Left ventricle myocardium superior (tissue), 1 donor: ENCODE measurements at regions not wholly inside any gene's neighbourhood (a gene's known extent, or its start where the extent isn't known, plus 50 kb on each side); places are given as distances from the start of the nearest gene placed in this dataset.

Source experiments
- ATAC-seq: fragments of 200-7000 bp; cut with Tn5 transposase; one replicate; pipeline ENCODE4 v1.9.1; 2020; ENCODE audit warnings: mild to moderate bottlenecking, moderate library complexity
- DNase-seq: peaks from one replicate; pipeline ENCODE4 v3.0.0-alpha.2; 2020
- intact Hi-C: fragments of 100-400 bp; cut with micrococcal nuclease; formaldehyde crosslinking; loops from one replicate; pipeline ENCODE4 v1.11.0; 2022
- donor health status: DM: no; HTN: yes; CAD: no; lungs with severe emphysema.

DNA sequence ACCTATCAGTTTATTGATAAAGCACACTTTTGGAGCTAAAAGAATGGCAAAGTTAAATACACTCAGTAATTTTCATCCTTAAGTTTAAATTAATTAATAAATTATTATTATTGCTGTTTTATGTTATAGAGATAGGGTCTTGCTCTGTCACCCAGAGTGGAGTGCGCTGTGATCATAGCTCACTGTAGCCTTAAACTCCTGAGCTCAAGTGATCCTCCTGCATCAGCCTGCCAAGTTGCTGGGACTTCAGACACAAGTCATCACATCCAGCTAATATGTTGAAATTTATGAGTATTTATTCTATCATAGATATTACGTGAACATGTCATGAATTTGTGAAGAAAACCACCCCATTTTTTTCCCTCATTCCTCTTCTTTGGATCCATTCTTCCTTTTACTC is 64.2 kb downstream of the GJA1 start:
- no peak for ATAC-seq
- intact Hi-C loops: no loop called here
- no peak for DNase-seq

DNA sequence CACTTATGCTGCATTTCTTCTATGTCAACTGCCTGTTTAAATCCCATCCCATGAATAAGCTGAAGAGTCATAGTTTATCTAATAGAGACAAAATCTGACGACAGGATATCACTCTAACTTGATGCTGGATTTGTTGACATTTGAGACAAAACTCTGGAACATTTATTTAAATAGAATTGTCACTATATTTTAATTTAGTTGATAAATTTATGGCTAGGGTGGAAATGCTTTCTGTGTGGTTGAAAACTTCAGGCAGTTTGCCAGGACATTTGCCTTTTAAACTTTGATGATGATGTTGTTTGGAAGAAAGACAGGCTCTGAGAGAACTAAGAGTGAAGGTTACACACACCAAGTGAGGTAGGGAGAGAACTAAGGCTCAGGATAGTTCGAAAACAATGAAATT is 68.1 kb downstream of the GJA1 start:
- intact Hi-C loops: no loop called here
- DNase-seq (no peak), ATAC-seq (no peak)

DNA sequence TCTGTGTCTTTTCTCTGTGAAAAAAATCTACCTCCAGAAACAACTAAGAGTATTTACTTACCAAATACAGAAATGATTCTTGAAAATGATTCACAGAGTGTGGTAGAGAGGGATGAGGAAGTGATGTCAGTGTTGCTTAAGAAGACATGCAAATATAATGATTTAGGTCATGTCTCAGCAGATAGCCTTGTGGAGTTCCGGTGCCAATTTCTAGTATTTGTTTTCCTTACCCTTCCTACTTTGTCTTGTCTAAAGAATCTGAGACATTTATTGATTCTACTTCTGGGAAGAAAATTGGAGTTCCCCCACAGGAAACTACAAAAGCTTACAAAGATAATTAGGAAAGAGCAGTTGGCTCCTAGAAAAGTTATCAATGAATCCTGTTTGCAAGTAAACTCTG is 68.8 kb downstream of the GJA1 start:
- ATAC-seq: no peak
- no peak for DNase-seq
- intact Hi-C loops: no loop called here

DNA sequence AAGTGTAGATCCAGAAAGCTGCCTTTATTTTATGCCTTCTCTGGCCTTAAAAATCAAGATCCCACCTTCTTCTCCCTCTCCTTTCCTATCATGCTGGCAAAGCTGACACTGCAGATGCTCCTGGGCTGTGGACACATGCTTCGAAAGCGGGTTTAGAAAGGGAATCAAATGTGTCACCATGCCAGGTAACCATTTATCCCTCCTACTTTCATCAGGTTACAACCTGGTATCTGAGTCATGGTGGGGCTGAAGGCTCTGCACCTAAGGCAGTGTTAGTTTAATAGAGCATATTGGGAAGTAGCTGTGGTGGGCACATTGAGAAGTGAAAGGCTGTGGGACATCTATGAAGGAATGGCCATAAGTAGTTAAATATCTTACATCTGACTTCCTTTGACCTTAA is 69.8 kb downstream of the GJA1 start:
- DNase-seq (no peak), ATAC-seq (no peak)
- intact Hi-C loops: no loop called here

DNA sequence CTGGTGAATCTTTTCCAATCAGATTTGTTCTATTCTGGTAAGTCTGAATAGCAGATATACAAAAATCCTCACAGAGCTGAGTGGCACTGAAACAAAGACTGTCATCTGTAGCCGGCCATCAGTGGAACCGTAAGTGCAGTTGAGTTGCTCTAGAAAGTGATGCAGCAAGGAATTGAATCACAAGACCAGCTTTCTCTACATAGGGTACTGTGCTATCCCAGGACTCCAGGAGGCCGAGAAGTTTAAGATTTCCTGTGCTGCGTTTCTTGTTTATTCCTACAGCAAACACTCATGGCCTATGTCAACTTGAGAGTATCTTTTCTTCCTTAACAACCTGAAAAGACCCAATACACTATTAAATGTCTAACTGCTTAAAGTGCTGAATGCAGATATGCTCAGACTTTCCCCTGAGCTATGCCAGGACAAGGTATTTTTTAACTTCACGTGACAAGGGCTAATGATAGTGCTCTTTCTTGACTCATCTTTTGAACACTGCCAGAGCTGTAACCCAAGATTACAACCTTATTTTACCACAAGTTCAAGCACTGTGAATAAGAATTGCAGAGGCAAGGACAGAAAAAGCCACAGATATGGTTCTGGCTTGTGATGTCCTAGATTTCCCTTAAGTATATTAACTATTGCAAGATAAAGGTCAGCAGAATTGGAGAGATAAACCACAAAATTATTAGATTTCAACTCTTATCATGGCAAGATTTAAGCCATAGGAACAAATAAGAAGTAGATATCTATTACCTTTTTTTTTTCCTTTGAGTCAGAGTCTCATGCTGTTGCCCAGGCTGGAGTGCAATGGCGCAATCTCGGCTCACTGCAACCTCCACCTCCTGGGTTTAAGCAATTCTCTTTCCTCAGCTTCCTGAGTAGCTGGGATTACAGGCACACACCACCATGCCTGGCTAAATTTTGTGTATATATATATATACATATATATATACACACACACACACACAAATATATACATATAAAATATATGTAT is 71.6 kb downstream of the GJA1 start:
- DNase-seq (no peak), ATAC-seq (peak; percentile 38)
- intact Hi-C loops: no loop called here

DNA sequence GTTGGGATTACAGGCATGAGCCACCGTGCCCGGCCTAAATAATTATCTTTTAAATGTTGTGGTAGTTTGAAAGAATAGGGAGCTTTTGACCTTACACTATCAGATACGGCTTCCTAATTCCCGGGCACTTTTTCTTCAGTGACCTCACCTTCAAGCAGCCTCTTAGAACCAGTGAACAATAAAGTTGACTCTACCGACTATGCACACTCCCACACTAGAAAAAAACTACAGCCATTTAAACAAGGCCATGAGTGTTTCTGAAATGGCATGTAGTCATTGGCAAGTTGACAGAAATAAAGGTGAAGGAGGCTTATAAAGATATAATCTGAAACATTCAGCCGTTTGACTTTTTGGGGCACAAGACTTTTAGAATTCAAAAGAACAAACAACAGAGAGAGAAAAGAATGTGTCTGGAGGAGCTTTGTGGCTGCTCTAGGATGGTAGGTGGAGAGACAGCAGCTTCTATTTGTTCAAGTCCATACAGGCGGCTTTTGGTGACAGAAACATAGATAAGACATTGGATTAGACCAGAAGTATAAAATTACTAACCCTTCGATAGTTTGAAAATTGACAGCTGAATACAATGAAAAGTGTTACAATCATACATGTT is 75.2 kb downstream of the GJA1 start:
- DNase-seq (no peak), ATAC-seq (no peak)
- intact Hi-C loops: no loop called here

DNA sequence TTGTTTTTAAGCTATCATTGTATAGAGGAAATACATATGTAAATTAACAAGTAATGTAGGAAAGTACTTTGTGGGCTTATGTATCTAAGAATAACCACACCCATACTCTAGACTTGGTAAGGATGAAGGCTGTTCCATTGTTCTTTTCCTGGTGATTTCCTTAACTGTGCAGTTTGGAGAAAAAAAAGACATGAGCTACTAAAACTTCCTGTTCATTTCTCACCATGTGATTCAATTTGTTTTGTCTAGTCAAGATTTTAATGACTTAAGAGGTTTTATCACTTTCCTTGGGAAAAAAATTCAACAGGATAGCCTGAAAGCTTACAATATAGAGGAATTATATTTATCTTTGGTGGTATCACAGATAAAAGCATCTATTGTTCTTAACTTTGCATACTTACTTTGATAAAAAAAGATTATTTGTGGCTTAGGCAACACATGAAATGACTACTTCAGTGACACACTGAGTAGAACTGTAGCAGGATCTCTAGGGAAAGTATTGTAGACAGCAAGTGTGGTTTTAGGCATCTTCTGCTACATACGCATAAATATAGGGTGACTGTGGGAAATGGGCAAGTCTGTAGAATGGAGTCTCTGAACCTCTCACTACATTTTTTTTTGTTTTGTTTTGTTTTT is 80.3 kb downstream of the GJA1 start:
- intact Hi-C loops: no loop called here
- ATAC-seq: no peak

DNA sequence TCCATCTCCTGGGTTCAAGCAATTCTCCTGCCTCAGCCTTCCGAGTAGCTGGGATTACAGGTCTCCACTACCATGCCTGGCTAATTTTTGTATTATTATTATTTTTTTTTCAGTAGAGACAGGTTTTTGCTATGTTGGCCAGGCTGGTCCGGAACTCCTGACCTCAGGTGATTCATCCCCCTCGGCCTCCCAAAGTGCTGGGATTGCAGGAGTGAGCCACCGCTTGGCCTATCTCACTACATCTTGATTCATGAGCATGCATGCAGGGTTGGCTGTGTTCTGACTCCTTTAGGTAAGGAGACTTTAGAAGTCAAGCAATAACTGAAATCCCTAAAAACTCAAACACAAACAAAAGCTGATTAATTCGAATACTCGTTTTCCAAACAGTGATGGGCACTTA is 80.9 kb downstream of the GJA1 start:
- DNase-seq (no peak), ATAC-seq (no peak)
- intact Hi-C loops: no loop called here

More for the DNA sequence above, 80.3 kb downstream of the GJA1 start:
- no peak for DNase-seq

DNA sequence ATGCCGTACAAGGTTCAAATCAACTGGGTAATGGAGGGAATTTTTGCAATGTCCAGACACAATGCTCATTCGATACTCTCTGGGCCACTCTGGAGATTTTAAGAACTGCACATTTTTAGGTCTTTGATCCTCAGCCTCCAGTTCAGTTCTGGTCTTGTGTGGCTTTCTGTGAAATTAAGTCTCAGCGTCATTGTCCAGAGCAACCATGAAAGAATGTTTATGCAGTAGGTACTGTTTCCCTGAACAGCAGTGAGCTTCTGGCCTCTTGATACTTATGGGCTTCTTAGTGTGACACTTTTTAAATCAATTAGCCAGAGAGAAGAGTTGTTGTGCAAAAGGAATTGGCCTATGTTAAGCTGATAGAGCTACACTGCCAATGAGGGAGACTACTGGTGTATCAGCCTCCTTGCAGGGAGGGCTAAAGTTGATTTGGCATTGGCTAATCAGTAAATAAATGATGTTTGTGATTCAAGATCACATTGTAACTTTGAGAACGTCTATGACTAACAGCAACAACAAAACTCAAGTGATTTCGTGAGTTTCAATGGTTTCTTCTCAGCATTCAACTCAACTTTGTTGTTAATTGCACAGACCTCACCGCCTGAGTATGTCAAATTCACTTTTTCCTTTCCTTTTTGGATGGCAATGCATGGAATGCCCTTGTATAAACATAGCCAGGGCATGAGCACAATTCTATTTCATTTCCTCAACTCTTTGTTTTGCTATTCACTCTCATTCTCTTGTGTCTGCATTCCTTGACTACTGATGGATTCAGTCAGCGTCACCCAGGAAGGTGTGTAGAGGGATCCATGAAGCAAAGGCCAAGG is 85.1 kb downstream of the GJA1 start:
- DNase-seq (no peak), ATAC-seq (no peak)
- intact Hi-C loops: no loop called here

DNA sequence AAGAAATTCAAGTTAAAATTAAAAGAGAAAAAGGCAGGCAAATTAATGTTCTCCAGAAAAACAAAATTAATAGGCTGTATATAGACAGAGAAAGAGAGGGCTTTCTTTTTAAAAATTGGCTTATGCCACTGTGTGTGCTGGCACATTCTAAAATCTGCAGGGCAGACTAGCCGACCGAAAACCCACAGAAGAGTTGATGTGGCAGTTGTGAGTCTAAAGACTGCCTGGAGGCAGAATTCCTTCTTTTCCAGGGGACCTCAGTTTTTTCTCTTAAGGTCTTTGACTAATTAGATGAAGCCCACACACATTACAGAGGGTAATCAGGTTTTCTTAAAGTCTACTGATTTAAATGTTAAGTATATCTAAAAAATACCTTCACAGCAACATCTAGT is 85.7 kb downstream of the GJA1 start:
- ATAC-seq: no peak
- intact Hi-C loops: no loop called here
- no peak for DNase-seq

DNA sequence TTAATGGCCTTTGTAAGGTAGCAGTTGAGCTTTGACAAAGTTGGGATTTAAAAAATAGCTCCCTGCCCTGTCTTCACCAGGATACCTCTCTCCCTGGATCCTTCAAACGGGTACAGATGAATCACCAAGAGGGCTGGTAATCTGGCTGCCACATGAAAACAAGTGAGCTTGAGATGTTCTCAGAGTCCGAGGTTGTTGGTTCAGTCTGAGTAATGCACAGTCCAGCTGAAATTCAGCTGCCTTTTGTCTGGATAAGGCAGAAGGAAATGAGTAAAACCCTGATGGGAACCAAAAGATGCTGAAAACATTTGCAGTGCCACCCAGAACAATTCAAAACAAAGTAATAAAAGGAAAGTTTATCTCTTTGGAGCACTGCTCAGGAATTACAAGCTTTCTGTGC is 86.8 kb downstream of the GJA1 start:
- ATAC-seq (peak; percentile 67), DNase-seq (no peak)
- intact Hi-C loops: no loop called here

DNA sequence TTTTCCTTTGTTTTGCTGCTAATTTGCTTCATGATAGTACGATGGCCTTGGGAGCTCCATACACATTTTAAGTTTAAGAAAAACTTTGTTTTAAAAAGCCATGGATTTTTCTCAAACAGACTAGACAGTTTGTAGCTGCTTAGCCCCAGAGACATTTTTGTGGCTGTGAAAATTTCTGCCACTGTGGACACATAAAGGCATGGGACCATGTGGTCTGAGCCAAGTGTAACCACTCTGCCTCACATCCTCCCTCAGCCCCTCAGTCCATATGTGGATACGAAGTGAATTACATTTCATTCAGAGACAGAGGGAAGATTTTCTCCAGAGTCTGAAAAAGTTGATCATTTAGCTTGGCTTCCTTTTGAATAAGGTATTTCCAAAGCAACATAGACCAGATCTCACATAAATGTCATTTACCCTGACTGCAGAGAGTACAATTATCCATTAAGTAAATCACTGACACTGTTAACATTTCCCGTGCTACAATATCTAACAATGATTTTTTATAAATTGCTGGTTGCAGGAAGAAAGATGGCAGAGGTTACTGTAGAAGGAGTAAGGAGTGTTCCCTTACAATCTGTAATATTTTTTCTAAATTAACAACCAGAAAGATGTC is 87.4 kb downstream of the GJA1 start:
- no peak for ATAC-seq
- intact Hi-C loops: no loop called here
- DNase-seq: no peak

DNA sequence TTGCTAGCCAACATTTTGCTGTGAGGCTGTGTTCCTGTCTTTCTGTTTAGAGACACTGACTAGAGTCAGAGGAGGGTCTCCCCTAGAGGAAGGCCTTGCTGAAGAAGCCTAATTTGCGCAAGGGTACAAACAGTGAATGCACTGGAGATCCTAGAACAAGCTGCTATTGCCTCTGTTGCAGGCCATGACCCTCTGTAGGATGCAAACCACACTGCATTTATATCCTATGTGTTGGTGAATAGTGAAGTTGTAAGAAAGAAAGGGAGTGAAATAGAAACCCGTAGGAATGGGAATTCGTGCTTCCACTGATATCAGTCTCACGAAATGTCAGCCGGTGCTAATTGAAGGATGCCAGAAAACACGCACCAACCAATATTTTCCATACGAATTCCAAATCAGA is 88.2 kb downstream of the GJA1 start:
- no peak for DNase-seq
- intact Hi-C loops: no loop called here
- no peak for ATAC-seq

DNA sequence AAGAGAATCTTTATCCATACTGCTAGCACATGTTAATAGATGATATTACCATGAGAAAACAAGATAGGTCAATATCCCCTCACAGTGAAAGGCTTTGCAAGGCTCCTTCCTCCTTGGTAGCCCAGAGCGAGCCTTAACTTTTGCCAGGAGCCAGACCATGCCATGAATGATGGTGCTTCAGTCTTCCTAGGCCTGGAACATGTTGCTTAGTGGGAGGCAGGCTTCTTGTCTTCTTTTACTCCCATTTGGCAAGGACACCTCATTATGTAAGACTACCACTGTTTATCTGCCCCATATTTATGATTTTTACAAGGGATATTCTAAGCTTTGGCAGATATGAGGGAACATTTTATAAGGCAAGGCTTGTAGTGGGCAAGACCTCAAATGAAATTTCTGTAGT is 90.8 kb downstream of the GJA1 start:
- no peak for ATAC-seq
- no peak for DNase-seq
- intact Hi-C loops: no loop called here

DNA sequence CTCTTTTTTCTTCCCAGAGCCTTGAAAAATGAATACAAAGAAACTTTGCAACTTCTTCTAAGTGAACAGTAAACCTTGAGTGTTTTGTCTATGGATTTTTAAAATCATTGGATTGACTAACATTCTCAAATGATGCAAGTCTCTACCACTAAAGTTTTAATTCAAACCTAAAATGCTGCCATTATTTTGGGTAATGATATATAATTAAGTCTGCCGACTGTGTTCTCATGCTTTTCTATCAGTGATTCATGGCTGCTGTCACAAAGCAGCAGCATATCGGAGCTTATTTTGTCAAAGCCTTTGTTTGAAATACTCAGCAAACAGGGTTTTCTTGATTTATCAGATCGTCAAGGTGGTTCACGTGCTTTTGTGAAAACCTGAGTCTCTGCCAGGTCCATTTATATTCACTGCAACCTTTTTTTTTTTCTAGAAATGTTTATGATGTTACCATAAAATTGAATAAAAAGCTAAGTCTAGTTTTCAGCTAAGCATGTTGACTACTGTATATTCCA is 96.3 kb downstream of the GJA1 start:
- ATAC-seq (no peak), DNase-seq (no peak)
- intact Hi-C loops: no loop called here

DNA sequence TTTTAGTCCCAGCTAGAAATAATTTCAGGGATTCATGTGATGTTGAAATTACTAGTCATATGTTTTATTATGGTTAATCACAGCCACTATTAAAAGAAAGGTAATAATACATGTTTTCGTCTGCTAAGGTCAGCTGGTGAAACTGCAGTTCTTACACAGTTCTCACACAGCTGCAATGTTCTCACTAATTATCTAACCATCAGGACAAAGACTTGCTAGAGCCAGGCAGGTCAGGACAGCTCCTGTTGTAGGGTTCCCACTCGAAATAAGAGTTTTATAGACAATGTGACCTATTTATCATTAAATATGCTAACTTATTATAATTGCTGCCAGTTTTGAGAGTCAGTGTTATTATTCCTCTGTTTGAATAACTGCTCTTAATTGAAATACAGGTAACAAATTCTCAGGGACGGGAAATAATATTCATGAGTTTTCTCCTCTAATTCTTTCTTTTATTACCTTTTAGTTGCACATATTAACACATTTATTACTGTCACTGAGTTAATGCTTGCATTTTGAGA is 97.9 kb downstream of the GJA1 start:
- intact Hi-C loops: no loop called here
- ATAC-seq (no peak), DNase-seq (no peak)

DNA sequence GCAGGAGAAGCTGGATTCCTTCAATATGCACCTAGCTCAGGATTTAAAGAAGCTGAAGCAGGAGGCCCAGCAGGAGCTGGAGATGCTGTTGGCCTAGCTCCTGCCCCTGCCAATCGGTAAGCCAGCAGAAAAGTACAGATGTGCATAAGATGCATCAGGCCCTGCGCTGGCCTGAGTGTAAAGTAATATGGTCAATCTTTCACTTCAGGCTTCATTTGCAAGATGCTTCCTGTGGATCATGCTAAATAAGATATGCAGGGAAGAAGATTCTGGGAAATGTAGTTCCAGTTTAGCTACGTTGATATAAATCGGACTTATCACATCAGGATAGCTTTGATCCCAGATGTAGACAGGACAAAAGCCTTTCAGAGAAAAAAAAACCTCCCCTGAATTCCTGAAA is 100.3 kb downstream of the GJA1 start:
- ATAC-seq (no peak), DNase-seq (no peak)
- intact Hi-C loops: no loop called here

DNA sequence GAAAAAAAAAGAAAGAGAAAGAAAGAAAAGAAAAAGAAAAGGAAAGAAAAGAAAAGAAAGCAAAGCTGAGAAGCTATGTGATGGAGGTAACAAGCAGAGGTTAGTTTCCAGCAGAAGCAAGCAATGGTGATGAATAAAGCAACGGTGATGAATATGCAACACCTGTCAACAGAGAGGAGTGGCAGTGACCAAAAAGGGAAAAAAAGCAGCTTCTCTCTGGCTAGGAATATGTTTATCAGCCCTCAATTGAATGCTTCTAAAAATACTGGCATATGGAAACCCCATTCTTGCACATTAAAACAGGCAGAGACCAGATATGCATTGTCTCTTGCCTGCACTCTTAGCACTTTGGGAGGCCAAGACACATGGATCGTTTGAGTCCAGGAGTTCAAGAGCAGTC is 100.9 kb downstream of the GJA1 start:
- no peak for DNase-seq
- no peak for ATAC-seq
- intact Hi-C loops: no loop called here

DNA sequence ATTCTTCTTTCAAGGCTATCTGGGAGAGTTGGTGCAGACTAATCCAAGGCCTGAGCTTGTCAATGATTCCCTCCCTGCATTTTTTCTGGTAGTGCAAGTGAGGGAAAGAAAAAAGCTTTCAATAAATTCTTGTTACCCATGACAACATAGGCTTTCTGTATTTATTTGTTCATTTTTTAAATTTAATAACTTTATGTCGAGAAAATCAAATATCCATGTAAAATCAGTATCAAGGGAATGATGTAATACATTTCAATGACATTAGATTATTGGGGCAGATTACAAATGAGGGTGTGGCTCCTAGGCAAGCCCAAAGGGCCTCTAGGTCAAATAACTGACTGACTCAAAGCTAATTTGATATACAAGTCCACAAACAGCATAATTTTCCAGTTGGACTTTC is 104.0 kb downstream of the GJA1 start:
- no peak for DNase-seq
- intact Hi-C loops: no loop called here
- ATAC-seq: no peak
